MCF 10A (cell line): ENCODE measurements at regions not wholly inside any gene's neighbourhood (a gene's known extent, or its start where the extent isn't known, plus 50 kb on each side); places are given as distances from the start of the nearest gene placed in this dataset.

Experiments used
- BruUV-seq: library from RNA; stranded (reverse); fragments of 400-500 nt; replicated peaks from 2 replicates; lab custom pipeline; 2021; lab: Mats Ljungman, UMichigan
- CTCF ChIA-PET: fragments of 300-600 bp; sonication (Branson Sonifier 250); formaldehyde crosslinking; extraction: SDS; loops from one replicate; lab custom pipeline; 2021; ENCODE audit warnings: antibody characterized with exemption, inconsistent platforms; lab: Yijun Ruan, JAX
- POLR2A ChIA-PET: fragments of 300-600, 350-650 bp; sonication (Branson Sonifier 250); formaldehyde crosslinking; extraction: SDS; loops from one replicate; lab custom pipeline; 2020; ENCODE audit warnings: antibody characterized with exemption, inconsistent platforms; lab: Yijun Ruan, JAX
- DNase-seq: peaks from one replicate; pipeline ENCODE4 v3.0.0-alpha.2; 2018; ENCODE audit not compliant: unreplicated experiment
- H3K27ac Mint-ChIP-seq: one replicate; pipeline ENCODE4 v1.8.0; 2022; ENCODE audit warnings: mild to moderate bottlenecking, low read depth, mixed read lengths; ENCODE audit not compliant: unreplicated experiment
- H3K27me3 Mint-ChIP-seq: one replicate; pipeline ENCODE4 v1.8.0; 2022; ENCODE audit warnings: mixed read lengths; ENCODE audit not compliant: insufficient read depth, unreplicated experiment
- H3K36me3 Mint-ChIP-seq: one replicate; pipeline ENCODE4 v1.8.0; 2022; ENCODE audit warnings: mild to moderate bottlenecking, moderate library complexity, mixed read lengths; ENCODE audit not compliant: insufficient read depth, unreplicated experiment
- H3K4me1 Mint-ChIP-seq: one replicate; pipeline ENCODE4 v1.8.0; 2022; ENCODE audit warnings: mixed read lengths; ENCODE audit not compliant: insufficient read depth, unreplicated experiment
- H3K4me3 Mint-ChIP-seq: one replicate; pipeline ENCODE4 v1.8.0; 2022; ENCODE audit warnings: mild to moderate bottlenecking, moderate library complexity, mixed read lengths; ENCODE audit not compliant: unreplicated experiment
- H3K9me3 Mint-ChIP-seq: one replicate; pipeline ENCODE4 v1.8.0; 2022; ENCODE audit warnings: mixed read lengths; ENCODE audit not compliant: unreplicated experiment
- CTCF ChIP-seq: fragments of 200-600 bp; IDR thresholded peaks from one replicate; pipeline ENCODE4 v1.8.0; 2022; ENCODE audit warnings: antibody characterized with exemption, mild to moderate bottlenecking; ENCODE audit not compliant: unreplicated experiment
- intact Hi-C: fragments of 100-400 bp; cut with micrococcal nuclease; formaldehyde crosslinking; loops from 2 replicates; pipeline ENCODE4 v1.14.1; 2022

- intact Hi-C loops = no loop called here
- ChIA-PET POLR2A (no interaction called here), CTCF (interaction anchor here (0.7 to 1.6 kb wide), 2 partner anchors 17 to 222 kb away, joined by 4 to 5 read pairs; no protein-coding TSS in a partner anchor)
- Mint-ChIP-seq H3K4me3 (no peak overlapping the region), H3K27me3 (peaks cover 19% of the 10 kb centered on the region), H3K36me3 (no peaks in the 10 kb centered on the region), H3K27ac (no peak overlapping the region), H3K9me3 (no peaks in the 10 kb centered on the region), H3K4me1 (no peaks in the 10 kb centered on the region)
- no peak for TF ChIP-seq CTCF
- DNase-seq = no peak
- no TSS peak for BruUV-seq
These were observed 147.9 kb upstream of the FAM20C start for GRCh38 chr7:44541-44896.

DNA sequence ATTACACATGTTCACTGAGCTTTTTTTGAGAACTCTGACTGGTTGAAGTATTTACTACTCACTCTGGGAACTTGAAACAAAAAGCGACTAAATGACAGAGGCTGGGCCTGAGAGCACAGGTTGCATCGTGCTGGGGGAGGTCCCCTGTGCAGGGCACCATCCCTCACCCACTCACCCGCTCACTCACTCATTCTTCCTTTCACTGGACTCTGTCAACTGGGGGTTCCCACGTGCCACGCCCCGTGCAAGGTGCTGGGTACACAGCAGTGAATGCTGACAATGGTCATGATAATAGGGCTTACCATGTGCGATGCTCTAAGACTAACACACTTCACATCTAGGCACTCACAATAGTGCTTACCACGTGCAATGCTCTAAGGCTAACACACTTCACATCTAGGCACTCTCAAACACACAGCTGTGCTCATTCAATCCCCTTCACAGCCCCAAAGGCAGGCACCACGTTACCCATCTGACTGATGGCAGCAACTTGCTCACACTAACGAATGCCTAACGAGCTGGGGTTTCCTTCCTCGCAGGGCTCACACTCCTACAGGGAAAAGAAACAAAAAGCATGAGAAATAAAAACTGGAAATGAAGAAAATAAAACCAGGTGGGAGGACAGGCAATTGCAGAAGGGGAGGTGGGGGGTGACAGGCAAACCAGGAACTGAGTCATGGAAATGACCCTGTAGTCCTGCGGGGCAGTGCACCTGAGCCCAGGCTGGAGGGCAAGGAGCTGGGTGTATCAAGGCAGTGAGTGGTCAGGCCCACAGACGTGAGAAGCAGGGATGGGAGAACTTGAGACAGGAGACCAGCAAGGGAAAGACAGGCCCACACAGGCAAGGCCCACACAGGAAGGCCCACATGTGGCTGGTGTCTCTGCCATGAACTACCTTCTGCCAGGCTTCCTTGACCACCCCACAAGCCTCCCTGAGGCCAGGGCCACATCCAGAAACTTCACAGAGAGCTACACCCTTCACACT is 147.0 kb upstream of the FAM20C start:
- no TSS peak for BruUV-seq
- Mint-ChIP-seq H3K4me1 (no peaks in the 10 kb centered on the region), H3K27ac (no peak overlapping the region), H3K4me3 (no peak overlapping the region), H3K36me3 (no peaks in the 10 kb centered on the region), H3K27me3 (peaks cover 19% of the 10 kb centered on the region), H3K9me3 (no peaks in the 10 kb centered on the region)
- intact Hi-C loops = no loop called here
- no peak for TF ChIP-seq CTCF
- DNase-seq = no peak
- ChIA-PET POLR2A (interaction anchor here (0.6 kb wide), 1 partner anchor 109 kb away, joined by 3 read pairs; no protein-coding TSS in a partner anchor), CTCF (interaction anchor here (0.6 to 1.6 kb wide), 3 partner anchors 17 to 222 kb away, joined by 3 to 5 read pairs (median 4); no protein-coding TSS in a partner anchor)

DNA sequence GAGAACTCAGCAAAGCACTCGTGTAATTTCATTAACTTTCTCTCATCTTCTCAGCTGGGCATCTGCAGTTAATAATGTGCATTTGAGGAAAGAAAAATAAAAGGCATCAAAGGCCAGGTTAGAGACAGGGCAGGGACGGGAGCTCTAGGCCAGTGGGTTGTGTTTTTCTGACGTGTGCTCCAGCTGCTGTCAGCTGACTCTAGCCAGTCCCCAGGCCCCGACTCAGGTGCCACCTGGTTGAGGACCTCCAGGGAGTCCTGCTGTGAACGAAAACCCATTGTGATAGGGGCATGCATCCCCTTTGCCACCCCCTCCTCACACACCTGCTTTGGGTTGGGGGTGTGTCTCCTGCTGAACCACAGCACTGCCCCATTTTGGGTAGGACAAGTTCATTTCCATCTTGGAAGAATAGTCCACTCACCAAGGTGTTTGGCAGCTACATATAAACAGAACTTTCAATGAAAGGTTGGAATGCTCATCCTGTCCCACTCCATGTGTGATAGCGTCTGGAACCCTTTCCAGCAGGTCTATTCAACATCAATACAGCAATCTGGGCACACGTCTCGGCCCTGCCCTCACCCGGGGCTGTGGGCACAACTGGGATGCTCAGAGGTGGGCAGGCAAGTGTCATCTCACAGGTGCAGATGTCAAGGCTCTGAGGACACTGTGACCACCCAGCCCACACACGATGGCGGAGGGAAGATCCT is 146.1 kb upstream of the FAM20C start:
- H3K4me1 Mint-ChIP-seq = no peaks in the 10 kb centered on the region
- no peaks in the 10 kb centered on the region for H3K9me3 Mint-ChIP-seq
- intact Hi-C loops = no loop called here
- BruUV-seq = no TSS peak
- DNase-seq = no peak
- ChIA-PET POLR2A (interaction anchor here (0.6 kb wide), 1 partner anchor 108 kb away, joined by 3 read pairs; no protein-coding TSS in a partner anchor), CTCF (interaction anchor here (0.6 kb wide), 1 partner anchor 188 kb away, joined by 3 read pairs; no protein-coding TSS in a partner anchor)
- H3K27ac Mint-ChIP-seq = no peak overlapping the region
- H3K36me3 Mint-ChIP-seq = no peaks in the 10 kb centered on the region
- peaks cover 19% of the 10 kb centered on the region for H3K27me3 Mint-ChIP-seq
- no peak overlapping the region for H3K4me3 Mint-ChIP-seq
- TF ChIP-seq CTCF = no peak

DNA sequence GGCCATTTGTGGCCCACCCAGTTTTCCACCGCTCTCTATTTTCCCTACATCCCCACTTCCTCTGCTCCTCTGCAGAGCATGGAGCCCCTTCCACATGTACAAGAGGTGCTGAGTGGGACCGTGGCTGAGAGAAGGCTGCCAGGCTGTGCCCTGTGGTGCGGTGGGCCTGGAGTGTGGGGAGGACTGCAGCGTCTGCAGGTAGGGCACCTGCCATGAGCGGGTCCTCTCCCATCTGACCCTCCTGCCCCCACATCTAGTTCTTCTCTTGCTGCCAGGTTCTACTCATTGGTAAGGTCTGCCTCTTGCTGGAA is 145.6 kb upstream of the FAM20C start:
- intact Hi-C loops = no loop called here
- Mint-ChIP-seq H3K36me3 (no peaks in the 10 kb centered on the region), H3K4me3 (no peak overlapping the region), H3K27me3 (peaks cover 18% of the 10 kb centered on the region), H3K4me1 (no peaks in the 10 kb centered on the region), H3K9me3 (no peaks in the 10 kb centered on the region), H3K27ac (no peak overlapping the region)
- no peak for DNase-seq
- no TSS peak for BruUV-seq
- TF ChIP-seq CTCF = no peak
- ChIA-PET POLR2A (no interaction called here), CTCF (no interaction called here)
